ENCODE measurements at regions not wholly inside any gene's neighbourhood (a gene's known extent, or its start where the extent isn't known, plus 50 kb on each side); places are given as distances from the start of the nearest gene placed in this dataset.

DNA sequence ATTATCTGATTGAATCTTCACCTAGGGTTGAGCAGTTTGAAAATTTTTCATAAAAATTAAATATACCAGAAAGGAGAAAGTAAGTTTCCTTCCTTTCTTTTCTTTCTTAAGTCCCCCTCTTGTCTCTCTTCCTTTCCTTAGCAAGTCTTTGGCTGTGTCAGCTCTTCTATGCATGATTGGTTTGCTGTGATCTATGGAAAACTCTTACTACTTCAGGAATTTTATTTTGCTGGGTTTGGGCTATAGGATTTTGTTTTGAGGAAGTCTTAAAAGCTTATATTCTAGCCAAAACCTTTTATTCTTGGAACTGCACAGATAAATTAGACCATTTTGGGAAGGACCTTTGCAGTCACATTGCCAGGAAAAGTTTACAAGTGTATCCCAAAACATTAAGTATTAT lies 173.4 kb upstream of the CITED2 start:
- no peak for DNase-seq (ENCODE audit: low read depth in 2 of 2)

DNA sequence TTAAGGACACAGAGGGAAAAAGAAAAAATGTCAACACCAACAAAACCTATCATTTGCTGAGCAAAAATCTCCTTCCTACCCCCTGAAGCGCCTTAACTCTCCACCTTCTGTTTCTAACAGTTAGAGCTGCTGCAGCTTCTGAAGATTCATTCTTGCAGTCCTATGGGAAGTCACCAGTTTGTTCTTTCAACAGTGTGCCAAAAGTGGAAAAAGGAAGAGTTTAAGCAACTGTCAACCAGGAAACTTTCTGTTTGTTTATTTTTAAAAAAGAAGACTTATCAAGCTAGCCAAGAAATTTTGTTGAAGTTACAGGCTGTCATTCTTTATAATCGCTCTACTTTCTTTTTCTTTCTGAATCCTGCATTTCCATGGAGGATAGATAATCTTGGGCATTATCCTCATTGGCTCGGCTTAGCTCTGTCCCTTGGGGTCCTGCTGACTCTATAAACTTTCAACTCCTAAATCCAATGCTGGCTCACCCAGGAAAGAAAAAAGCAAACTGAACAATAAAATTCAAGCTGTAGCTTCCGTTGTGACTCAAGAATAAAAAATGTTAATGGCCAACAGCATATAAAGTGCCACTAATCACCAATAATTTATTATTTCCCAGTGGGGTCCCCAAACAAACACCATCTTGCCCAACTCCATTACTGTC lies 172.8 kb upstream of the CITED2 start:
- DNase-seq (ENCODE audit: low read depth in 2 of 2): no peak

DNA sequence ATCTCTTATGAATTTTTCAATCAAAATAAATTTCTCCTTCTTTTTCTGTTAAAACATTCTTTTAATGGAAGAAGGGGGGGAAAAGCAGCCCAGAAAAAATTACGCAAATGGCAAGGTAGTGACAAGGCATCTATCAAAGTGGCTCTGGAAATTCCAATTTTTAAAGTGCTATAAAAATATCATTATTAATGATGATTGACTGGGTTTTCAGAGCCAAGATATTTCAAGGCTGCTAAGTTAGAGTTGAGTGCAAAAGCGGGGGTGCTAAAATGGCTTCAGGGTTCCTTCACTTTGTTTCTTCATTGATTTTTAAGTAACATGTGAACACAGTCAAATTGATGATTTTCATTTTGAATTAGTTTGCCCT lies 171.6 kb upstream of the CITED2 start:
- DNase-seq (ENCODE audit: low read depth in 2 of 2): no peak

DNA sequence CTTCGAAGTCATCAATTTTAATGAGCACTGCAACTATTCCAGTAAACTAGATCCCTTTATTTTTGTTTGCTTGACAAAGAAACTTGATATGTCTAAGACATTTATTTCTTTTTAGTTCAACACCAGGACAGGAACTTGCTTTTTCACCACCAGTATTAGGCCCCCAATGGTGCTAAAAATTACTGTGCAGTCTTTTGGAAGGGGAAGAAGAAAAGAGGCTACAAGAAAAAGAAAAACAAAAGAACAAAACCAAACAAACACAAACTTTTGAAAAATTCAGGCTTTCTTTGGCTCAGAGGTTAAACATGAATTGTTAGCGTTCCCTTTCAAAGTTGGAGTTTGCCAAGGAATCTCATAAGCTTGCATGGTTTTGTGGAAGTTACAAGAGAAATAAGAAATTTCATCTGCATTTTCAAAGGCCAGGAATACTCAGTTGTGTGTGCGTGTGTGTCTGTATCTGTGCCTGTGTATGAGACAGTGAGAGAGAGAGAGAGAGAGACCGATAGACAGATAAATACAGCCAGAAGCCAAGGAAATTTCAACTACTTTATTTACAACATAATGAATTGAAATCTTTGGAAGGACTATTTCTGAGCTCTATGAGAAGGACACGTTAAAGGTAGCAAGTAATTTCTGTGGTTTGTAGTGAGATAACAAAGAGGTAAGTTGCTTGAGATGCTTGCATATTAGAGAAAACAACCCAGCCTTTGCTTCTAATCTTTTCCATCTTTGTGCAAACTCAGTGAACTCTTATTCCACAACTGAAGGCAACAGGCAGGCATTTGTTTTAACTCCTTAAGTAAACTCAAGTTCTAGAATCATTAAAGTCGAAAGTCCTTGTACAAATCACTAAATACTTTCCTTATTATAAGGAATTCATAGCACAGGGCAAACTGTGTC lies 171.0 kb upstream of the CITED2 start:
- DNase-seq (ENCODE audit: low read depth in 2 of 2): no peak

DNA sequence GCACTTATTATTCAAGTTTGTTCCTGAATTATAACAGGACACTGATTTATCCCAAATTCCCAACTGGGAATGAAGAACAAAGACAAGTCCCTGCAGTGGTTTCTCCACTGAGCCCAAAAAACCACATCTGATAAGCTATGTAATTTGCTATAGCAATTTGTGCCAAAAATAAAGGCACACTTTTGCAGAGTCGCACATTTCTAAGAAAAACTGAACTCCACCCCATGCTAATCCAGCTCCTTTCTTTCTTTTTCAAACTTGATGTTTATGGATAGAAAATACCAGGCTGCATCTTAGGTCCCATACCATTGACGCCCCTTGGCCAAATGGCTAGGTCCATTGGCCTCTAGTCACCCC lies 170.2 kb upstream of the CITED2 start:
- no peak for DNase-seq (ENCODE audit: low read depth in 2 of 2)

DNA sequence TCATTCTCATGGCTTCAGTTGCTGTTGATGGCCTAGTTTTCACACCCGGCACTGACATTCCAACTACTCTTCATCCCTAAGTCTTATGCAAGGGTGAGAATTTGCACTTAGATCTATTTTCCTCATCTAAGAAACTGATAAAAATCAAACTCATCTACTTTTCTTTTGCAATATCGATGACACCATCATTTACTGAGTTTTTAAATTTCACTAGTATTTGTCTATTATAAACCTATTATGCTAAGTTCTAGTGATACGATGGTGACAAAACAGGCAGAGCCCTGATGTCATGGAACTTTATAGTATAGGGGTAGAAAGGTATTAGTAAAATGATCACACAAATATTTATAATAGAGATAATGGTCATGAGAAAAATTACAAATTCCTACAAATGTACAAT lies 167.9 kb upstream of the CITED2 start:
- no peak for DNase-seq (ENCODE audit: low read depth in 2 of 2)

DNA sequence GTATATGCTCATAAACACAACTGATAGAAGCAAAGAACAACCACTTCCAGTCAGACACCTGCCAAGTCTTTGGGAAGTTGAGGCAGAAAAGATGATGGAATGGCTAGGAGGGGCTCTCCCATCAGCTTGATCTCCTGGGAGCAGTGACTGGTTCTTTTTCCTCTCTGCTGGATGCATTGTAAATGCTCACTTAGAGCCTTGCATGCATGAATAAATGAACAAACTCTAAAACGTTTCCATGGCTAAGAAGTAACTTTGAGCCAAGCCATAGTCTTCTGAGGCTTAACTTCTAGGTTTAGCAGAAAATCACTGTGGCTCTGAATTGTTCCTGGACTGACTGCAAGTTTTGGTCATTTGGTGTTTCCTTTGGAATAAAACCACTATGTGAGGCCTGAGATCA lies 166.4 kb upstream of the CITED2 start:
- no peak for DNase-seq (ENCODE audit: low read depth in 2 of 2)

DNA sequence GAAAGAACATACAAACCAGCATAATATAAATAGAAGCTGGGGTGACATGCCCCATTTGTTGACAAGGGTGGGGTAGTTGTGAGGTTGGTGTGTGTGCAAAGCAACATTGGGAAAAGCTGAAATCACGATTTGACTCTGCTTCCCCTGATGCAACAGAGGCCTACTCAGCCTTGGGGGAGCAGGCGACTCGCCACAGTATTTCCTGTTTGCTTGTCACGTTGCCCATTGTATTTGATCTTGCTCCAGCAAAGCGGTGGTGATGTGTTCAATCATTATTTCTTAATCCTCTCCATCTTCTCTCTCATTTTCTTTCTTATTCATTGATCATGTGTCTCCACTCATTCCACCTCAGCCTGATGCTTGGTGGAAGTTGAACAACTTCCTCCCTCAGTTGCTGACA lies 165.8 kb upstream of the CITED2 start:
- DNase-seq (ENCODE audit: low read depth in 2 of 2): peak; percentile 1 to 34

DNA sequence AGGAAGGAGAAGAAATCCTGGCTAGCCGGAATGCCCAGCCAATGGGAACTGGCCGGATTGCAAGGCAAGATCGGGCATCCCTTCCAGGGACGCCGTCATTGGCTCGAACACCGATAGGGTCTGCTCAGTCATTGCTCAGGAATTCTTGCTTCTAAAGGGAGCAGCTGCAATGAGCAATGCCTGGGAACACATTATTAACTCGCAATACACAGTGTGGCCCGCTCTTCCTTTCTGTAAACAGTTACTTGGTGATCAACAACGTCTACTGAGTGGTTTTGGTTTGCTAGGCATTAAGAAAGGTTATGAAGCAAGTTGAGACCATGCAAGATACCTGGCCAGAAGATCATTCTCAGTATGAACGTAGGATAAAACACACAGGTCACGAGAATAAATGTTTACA lies 165.4 kb upstream of the CITED2 start:
- DNase-seq (ENCODE audit: low read depth in 2 of 2): no peak

DNA sequence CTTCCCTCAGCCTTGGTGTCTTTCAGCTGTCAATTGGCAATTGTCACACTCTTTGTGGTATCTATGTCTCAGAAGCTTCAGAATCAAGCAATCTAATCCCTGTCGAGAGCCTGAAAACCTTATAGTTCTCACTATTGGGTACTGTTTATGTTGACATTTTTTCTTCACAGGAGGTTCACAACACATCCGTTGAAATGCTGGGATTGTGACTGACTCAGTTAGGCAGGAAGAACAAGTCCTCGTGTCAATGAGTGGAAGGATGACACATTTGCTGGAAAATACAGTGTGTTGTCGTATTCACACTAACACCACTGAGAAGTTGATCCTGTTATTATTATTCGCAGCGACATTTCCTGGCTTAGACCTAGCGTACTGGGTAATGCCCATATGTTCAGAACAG lies 163.9 kb upstream of the CITED2 start:
- no peak for DNase-seq (ENCODE audit: low read depth in 2 of 2)

DNA sequence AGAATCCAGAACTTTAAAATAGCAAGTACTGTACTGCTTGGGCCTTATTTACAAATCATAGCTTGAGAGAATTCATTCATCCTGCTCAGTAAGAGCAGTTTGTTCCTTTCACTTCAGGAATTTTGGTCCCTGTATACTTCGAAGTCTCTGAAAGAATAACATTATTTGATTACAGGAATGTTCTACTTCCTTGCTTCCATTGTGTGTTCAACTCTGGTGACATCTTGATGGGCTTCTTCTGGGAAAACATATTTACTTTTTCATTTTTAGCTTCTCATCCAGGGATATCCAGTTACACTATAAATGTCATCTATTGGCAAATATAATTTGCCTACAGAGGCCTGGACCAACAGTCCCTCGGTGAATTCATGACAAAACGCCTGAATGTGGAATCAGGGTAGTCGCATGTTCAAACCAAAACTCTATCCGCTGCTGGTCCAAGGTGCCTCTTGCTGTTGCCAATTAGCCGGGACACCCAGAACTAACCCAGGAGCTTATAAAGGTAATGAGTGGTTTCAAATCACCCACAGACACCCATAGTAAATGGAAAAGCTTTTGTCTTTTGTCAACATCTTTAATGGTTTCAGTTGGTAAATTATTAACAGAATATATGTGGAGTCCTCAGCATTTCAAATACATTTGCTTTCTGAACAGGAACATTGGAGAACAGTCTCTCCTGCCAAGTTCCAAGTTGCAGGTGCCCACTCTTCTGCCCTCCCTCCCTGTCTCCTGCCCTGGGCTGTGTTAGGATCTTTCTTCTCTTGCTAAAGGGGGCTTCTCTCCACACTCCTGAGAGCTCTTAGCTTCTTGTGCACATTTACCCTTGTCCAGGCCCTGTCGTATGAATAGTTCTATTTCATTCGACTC lies 162.5 kb upstream of the CITED2 start:
- DNase-seq (ENCODE audit: low read depth in 2 of 2): no peak

DNA sequence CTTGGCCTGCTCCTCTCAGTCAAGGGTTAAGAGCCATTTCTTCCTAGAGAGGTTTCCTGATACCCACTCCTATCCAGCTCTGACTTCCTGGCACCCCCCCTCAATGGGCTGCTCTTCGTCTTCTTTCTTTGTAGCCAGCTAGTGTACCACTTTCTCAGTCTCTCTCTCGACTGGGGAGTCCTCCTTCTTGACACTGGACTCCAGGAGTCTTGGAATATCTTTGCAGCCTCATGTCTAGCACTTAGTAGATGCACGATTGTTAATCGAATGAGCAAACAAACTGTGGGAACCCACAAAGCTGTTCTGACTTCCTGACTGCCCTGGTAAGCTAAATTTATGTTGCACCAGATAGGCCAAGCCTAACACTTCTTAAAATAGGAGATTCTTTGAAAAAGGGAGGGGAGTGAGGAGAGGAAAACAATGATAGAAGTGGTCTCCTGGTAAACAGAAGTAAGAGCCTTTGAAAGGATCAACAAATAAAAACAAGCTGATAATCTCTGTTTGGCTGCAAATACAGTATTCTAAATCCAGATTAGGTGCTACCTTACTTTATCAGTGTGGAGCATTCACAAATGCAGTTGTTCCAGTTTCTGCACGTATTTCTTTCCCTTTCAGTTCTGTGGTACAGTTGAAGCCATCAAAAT lies 160.1 kb upstream of the CITED2 start:
- DNase-seq (ENCODE audit: low read depth in 2 of 2): no peak

DNA sequence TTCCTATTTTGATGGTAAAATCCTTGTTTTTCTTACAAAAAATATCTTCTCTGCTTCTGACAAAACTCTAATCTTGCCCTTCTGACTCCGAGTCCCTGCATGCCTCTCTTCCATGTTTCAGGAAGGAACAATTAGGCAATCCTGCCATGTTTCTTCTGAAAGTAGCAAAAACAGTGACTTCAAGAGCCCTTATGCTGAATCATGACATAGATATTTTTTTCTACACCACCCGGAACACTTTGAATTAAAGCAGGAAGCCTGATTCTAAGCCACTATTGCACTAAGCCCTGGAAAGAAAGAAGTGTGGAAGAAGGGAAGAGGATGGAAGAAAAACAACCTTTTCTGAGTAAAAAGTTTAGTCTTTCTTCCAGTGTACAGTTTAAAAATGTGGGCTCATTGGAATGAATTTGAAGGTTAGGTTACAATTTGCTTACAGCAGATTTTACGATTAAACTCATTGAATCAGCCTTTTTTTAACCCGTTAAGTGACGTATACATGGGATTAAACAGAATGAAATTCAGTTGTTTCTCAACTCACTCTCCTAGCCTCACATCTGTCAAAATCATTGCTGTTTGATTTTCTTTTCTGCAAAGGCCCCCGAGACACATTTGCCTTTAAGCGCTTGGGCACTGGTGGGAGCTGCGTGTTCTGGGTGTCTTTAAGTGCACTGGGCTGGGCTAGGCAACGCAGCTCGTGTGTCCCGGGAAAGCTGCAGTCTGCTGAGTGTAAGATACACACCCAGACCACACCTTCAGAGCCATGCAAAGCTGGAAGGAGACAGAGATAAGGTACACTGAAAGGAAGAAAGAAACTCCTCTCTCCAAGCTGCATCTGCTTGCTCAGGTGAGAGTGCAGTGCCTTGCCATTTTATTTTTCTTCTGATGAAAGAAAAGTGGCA lies 159.4 kb upstream of the CITED2 start:
- DNase-seq (ENCODE audit: low read depth in 2 of 2): no peak

DNA sequence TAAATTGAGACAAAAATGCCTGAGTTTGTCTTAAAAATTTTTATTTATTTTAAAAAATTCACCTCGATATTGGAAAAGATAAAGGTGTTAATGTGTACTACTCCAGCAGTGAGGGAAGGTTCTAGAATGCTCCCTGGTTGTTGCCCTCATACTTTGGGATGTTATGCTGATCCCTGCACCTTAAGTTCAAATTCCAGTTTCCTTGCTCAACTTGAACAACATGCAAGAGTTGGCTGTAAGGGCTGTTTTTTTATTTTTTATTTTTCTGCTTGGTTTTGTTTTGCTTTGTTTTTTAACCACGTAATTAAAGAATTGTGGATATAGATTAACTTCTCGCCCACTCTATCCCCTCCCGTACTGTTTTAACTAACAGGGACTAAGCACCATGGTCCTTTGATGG lies 158.7 kb upstream of the CITED2 start:
- DNase-seq (ENCODE audit: low read depth in 2 of 2): no peak

DNA sequence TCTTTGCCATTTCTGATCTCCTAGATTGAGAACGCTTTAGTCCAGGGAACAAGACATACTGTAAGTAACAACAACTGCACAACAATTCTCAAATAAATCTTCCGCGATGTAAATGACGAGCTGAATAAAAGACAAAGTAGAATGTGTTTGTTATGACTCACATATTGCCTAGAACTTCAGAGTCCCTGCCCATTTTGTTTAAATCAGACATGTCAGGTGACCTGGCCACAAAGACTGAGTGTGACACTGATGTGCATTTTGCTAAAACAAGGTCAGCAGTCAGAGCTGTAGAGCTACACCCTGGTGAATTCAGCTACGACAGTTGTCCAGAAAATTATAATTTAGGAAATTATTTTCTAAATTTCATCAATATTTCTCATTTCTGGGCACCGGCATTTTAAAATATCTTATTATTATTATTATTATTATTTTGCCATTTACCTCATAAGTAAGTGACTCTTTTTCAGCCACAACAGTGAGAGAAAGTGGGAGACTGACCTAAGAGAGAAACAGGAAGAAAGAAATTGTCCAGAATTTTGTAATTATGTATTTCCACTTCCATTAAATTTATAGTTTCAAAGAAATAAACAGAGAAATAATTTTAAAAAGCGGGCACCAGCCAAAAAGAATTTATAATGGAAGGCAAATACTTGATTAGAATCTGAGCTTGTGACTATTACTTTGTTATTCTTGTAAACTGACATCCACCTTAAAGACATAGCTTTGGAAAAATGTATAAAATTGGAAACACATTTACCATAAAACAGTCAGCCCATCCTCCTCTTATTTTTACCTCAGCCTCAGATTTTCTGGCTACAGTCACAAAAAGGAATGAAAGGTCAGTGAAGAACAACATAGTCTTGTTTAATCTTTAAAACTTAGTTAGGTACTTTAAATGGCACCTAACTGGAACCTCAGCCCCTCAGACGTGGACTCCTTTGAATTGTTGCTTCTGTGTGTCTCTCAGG lies 157.0 kb upstream of the CITED2 start:
- DNase-seq (ENCODE audit: low read depth in 2 of 2): no peak

DNA sequence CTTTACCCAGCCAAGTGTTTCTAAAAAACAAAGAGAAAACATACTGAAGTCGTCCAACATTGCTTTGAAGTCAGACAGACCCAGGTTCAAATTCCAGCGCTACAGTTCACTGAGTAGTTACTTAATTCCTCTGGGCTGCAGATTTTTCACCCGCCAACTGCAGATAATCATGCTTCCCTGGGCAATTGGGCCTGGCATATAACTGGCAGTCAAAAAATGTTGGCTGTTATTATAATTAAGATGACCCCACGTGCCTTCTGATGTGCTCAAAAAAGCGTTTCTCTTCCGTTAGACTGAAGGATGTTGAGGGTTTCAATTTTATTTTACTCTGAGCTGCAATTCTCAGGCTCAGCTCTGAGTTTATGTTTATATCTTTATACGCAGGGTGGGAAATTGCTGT lies 156.1 kb upstream of the CITED2 start:
- DNase-seq (ENCODE audit: low read depth in 2 of 2): no peak

DNA sequence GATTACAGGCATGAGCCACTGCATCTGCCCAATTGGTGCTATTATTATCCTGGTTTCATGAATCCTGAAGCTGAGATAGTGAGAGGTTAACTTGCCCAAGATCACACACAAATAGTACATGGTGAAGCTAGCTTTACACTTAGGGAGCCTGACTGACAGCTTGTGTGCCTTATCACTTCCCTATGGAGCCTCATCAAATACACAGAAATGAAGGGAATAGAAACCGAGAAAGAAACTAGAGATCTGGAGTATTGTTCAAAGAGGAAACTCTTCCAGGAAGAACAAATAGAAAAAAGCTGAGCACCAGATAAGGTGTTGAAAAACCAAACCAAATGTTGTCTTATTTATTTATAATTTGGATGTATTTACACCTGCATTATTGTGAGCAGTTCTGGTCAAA lies 155.0 kb upstream of the CITED2 start:
- DNase-seq (ENCODE audit: low read depth in 2 of 2): no peak

DNA sequence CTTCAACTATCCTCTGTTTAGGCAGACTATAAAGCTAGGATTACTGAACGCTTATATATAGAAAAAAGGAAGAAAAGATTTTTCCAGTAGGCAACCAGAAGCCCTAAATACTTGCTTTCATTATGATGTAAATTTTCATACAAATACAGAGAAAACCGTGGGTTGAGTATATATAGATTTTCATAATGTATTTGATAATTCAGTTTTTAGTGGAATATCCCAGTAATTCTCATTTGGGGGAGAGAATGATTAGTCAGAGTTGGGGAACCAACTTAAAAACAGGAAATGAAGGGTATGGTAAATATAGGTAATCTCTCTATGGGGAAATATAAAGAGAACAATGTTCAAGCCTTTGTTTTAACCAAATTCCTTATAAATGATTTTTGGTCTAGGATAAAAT lies 154.0 kb upstream of the CITED2 start:
- no peak for DNase-seq (ENCODE audit: low read depth in 2 of 2)

DNA sequence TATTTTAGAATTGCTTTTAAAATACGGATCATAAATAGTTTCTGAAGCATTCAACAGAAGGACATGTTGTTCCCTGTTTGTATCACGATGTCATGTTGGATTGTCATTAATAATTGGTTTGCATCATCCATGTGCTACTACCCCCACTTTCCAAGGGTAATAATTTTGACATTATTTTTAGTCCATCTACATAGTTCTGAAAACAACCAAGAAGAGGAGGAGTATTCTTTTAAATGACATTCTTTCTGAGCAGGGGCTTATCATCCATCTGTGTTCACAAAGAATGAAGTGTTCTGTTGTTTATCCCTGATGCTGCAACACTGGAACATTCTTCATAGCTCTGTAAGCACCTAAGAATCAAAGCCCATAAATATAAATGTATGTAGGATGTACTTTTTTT lies 151.0 kb upstream of the CITED2 start:
- no peak for DNase-seq (ENCODE audit: low read depth in 2 of 2)

DNA sequence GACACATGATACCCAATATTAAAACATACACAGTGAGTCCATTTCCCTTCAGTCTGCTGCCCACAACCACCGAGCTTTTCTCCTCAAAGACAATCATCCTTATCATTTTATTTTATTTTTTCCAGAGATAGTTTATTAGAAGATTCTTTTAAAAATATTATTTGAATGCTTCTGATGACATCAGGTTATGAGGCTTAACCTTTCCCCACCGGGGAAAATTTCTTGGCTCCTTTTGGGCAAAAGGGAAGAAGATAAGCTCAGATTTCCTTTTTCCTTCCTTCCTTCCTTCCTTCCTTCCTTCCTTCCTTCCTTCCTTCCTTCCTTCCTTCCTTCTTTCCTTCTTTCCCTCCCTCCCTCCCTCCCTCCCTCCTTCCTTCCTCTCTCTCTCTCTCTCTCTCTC lies 149.5 kb upstream of the CITED2 start:
- DNase-seq (ENCODE audit: low read depth in 2 of 2): no peak
